ENCODE measurements at regions not wholly inside any gene's neighbourhood (a gene's known extent, or its start where the extent isn't known, plus 50 kb on each side); places are given as distances from the start of the nearest gene placed in this dataset.

- no peak for DNase-seq
Measured at GRCh38 chr2:235170536-235171521, 219.0 kb downstream of the SH3BP4 start.

DNA sequence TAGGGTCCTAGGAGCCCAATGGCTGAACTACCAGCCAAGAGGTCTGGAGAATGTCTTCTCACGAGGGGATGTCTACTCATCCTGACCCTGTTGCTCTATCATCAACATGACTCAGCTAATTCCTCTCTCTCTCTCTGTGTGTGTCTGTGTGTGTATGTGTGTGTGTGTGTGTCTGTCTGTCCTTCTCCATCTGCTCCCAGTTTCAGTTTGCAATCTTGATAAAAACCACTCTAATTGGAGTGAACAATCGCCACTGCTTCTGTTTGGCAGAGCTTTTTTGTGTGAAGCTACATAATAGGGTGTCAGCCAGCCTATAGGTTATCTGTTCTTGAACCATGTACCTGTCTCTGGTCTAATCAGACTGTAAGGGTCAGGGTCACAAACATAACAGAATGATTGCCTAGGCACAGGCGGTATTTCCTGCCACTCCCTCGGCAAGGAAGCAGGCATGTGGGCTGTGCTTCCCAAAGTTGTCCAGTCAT, 219.8 kb downstream of the SH3BP4 start:
- DNase-seq: no peak

GRCh38 chr2:235180642-235181041, 228.8 kb downstream of the SH3BP4 start:
- DNase-seq: no peak

DNA sequence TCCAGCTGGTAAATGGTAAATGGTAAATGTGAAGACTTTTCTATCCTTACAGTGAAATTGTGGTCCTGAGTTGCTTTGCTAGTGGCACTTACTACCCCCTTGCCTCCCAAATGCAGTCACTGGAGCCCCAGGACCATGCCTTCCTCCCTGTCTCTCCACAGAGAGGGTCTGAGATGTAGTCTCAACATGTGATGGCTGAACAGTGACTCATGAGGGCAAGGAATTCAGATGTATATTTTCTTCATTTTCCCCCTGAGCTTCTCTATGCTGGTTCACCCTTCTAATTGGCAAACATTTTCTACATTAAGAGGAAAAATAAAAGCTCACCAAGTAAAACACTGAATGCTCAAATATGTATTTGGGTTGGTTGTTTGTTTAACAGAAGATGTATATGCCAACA, 232.0 kb downstream of the SH3BP4 start:
- DNase-seq: no peak

- no peak for DNase-seq
Measured at GRCh38 chr2:235187806-235188205, 236.0 kb downstream of the SH3BP4 start.

- DNase-seq: no peak
Measured at GRCh38 chr2:235191486-235191885, 239.7 kb downstream of the SH3BP4 start.

- DNase-seq: no peak
Measured at GRCh38 chr2:235191978-235192377, 240.2 kb downstream of the SH3BP4 start.

- no peak for DNase-seq
Measured at GRCh38 chr2:235194351-235194750, 242.5 kb downstream of the SH3BP4 start.

GRCh38 chr2:235194836-235195235, 243.0 kb downstream of the SH3BP4 start:
- no peak for DNase-seq

DNA sequence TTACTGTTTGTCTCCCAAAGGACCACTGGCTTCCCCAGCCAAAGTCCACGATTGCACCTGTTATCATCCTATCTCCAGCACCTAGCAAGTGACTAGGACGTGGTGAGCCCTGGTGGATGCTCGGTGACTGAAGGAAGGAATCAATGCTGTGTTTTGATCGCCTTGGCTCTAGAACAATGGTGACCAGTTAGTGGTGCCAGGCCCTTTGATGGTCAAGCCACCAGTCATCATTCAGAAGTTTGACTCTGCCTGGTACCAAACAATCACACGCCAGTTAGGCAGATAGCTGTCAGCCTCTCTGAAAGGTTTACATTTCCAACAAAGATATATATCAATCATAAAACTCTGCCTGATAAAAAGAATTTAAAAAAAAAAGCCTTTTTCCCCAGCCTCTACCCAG, 244.1 kb downstream of the SH3BP4 start:
- no peak for DNase-seq

- no peak for DNase-seq
Measured at GRCh38 chr2:235199128-235199527, 247.3 kb downstream of the SH3BP4 start.

DNA sequence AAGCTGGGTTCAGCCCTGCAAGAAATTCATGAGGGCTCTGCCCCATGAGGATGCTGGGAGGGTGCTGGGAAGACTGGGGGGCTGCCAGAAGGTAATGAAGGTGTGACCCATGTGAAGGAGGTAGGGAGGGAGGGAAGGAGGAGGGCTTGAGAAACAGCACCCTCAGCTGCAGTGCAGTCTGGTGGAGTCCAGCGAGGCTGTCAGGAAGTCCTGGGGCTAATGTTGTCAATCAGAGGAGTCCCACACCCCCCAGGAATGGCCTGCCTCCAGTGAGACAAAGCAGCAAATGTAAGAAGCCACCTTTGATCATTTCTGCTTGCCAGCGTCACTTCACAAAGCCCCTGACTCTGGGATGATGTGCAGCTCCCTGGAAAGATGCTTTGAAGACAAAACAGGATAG, 248.4 kb downstream of the SH3BP4 start:
- no peak for DNase-seq

DNA sequence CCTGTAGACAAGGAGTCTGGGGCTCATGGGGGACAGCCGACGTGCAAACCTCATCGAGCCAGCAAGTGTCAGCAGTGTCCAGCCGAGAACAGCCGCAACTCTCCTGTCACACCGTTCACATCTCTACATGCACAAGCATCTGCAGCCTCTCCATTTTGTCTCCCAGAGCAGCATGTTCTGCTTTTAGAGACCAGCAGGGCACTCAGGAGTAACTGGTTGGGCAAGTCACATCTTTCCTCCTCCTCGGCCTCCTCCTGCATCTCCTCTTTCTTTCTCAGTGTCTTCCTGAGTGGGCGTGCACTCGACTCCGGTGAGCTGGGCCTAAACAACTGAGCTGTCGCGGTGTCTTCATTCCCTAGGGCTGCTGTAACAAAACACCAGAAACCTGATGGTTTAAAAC, 249.9 kb downstream of the SH3BP4 start:
- no peak for DNase-seq

DNA sequence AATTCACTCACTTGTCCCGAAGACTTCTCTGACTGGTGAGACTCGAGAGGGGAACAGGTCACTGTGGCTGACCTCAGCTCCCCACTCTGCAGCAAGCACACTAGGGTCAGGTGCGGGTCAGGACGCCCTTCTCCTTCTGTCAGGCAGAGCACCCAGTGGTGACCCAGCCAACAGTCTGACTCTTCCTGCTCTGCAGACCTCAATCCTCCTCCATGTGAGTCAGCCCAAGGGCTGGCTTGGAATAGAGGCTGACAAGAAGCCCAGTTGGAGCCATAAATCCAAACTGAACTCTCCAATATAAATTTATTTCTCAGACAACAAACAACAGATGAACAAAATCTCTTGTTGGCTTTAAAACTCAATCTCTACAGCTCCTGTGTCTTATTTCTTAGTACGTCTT, 253.1 kb downstream of the SH3BP4 start:
- no peak for DNase-seq

DNA sequence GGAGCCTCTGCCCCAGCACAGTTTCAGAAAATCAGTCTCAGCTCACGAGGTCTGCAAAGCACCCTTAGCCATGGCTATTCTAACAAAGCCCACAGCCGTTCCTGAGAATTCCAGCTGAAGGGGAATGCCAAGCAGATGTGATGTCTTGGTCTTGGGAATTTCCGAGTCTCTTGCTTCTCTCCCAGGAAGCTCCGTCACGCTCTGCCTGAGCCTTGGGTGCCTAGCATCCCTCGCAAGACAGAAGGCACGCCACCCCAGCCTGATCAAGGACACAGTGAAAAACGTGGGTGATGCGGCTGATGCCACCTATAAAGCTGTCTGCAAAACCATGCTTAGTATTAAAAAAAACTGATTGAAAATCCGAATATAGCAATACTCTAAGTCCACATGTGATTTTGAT, 254.6 kb downstream of the SH3BP4 start:
- no peak for DNase-seq

DNA sequence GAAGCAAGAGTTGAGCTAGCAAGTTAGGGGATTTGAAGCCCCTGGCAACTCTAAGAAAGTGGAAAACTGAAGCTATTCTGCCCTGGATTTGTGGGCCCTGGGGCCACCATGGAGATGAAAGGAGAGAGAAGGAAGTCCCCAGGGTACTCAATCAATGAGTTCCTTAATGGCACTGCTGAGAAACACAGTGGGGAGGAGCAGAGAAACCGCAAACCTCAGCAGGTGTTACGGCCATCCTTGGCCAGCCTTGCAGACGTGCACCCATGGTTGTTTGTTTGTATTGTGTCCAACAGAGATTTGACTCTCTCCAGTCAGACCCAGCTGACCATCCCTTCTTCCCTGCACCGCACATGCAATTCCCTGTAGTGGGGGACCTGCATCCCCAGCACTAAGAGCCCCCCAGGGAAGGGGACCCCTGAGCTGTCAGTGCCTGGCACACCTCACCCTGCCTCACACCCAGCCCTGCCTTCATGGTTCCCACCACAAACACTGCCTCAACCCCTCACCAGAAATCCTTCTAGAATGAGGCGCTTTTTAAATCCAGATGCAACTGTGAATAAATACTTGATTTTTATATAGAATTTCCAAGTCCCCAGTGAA, 255.3 kb downstream of the SH3BP4 start:
- no peak for DNase-seq

DNA sequence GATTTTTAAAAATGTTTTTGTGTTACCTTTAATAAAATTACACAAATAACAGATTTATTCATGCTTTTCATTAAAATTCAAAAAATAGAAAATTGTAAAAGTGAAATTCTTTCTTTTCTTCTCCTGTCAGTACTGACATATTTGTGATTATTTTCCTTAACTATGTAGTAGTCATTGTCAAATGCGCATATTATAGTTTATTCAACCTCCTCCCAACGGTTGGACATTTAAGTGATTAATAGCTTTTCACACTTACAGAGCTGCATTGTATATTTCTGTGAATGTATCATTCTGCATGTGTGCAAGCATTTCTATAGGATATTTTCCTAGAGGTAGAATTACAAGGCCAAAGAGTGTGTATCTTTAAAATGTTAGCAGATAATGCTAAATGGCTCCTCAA, 259.2 kb downstream of the SH3BP4 start:
- no peak for DNase-seq

- no peak for DNase-seq
Measured at GRCh38 chr2:235212501-235213158, 260.8 kb downstream of the SH3BP4 start.

DNA sequence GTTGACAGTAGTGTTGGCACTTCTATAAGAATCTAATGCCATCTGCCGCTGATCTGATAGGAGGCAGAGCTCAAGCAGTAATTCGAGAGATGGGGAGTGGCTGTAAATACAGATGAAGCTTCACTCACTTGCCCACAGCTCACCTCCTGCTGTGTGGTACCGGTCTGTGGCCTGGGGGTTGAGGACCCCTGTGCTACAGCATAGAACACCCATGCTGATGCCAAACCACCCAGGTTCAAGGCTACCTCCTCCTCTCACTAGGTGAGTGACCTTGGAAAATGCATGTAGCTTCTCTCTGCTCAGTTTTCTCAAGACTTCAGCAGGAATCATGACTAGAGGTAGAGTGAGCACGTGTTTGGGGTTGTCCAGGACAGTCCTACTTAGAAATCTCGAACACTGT, 263.4 kb downstream of the SH3BP4 start:
- no peak for DNase-seq

DNA sequence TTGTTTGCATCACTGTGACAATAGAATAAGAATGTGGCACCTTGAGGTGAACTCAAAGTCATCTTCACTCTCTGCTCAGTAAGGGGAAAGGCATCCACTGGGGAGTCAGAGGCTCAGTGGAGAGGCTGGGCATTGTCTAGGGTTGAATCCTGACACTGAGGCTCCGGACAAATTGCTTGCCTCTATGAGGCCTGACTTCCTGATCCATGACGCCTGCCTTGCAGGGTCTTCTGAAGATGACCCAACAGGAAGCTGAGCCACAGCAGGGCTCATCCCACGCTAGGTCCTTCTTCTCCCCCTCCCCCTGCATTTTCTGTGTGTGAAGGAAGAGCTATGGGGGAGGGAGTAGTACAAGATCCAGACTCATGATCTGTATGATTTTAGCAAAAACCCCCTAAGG, 265.1 kb downstream of the SH3BP4 start:
- no peak for DNase-seq

- DNase-seq: no peak
Measured at GRCh38 chr2:235217846-235218245, 266.0 kb downstream of the SH3BP4 start.

DNA sequence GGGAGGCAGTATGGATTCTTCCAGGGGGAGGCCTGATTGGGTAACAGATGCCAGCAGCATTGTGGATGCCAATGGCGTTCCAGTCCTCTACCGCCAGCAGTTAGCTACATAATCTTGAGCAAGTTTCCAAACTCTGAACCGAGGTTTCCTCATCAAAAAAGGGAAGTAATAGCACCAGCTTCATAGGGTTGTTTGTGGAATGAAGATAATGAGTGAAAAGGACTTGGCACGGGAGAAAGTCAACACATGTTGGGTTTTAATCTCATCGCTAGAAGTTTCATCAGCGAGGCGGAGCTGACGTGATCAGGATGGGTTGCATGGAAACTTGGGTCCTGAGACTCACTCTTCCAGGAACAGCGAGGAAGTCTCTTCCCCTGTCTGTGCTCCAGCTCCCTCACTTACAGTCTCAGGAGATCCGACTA, 266.7 kb downstream of the SH3BP4 start:
- DNase-seq: no peak

- no peak for DNase-seq
Measured at GRCh38 chr2:235219048-235219447, 267.2 kb downstream of the SH3BP4 start.

- DNase-seq: no peak
Measured at GRCh38 chr2:235220331-235220730, 268.5 kb downstream of the SH3BP4 start.
